OCI-LY1 (cell line): ENCODE measurements at regions not wholly inside any gene's neighbourhood (a gene's known extent, or its start where the extent isn't known, plus 50 kb on each side); places are given as distances from the start of the nearest gene placed in this dataset.

Experiments used
- CTCF ChIP-seq: fragments of 200-600 bp; sonication (generic), shearing (Covaris generic); IDR thresholded peaks from 2 replicates; pipeline ENCODE4 v1.5.1; 2017; ENCODE audit warnings: mild to moderate bottlenecking, antibody characterized with exemption, low read length, moderate library complexity, mixed read lengths
- EZH2 ChIP-seq: fragments of 200-600 bp; sonication (generic), shearing (Covaris generic); IDR thresholded peaks from 2 replicates; pipeline ENCODE4 v1.8.0; 2017; ENCODE audit warnings: borderline replicate concordance, mixed run types, mild to moderate bottlenecking, antibody characterized with exemption, low read length, moderate library complexity, mixed read lengths

DNA sequence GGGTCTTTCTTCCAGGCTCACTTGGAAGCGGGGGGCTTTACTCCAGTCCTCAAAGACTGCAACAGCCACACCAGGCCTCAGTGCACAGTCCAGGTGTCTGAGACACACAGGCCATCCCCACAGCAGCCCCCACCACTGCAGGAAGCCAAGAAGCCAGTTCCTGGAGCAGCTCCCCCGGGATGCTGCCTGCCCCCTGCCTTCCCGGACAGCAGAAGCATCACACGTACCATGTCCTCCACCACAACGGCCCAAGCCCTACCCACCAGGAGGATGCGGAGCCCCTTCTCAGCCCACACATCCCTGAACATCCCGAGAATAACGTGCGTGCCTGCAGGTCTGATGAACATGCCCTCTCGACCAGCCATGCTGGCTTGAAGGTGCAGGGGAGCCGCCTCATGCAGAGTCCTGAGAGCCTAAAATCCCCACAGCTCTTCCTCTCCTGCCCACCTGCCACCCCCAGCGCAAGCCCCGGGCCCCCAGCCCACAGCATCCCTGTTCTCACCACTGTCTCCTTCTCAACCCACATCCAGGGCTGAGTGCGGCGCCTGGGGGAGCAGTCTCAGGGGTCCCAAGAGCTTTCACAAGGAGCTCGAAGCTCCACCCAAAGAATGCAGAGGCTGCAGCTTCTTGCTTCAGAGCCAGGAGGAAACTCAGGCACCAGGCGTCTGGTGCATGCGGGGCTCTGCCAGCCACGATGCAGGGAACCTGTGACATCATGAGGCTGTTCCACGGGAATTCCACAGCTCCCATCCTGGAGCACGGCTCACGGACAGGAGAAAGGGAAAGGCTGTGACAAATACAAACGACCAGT lies 209.6 kb downstream of the BRD1 start:
- TF ChIP-seq EZH2 (no peak), CTCF (no peak)
